CD14-positive monocyte (primary cell): ENCODE measurements at regions not wholly inside any gene's neighbourhood (a gene's known extent, or its start where the extent isn't known, plus 50 kb on each side); places are given as distances from the start of the nearest gene placed in this dataset.

Experiments
- DNase-seq, 3 donors: peaks; one replicate each; pipeline ENCODE4 v3.0.0-alpha.2; 2011 to 2022
- H2AFZ ChIP-seq: 2 replicates; pipeline ENCODE4 v1.6.0; 2012; ENCODE audit warnings: mild to moderate bottlenecking, low read depth, low read length, inconsistent platforms; ENCODE audit not compliant: insufficient read depth, poor library complexity, severe bottlenecking
- H3K27ac ChIP-seq, 2 donors: 1 replicate in 1 of 2; 2 replicates in 1 of 2; pipeline ENCODE4 v1.5.1; 2012 to 2013; ENCODE audit warnings: low read length in 2 of 2, control low read depth in 1 of 2, inconsistent platforms in 1 of 2, low read depth in 1 of 2, mild to moderate bottlenecking in 1 of 2
- H3K27me3 ChIP-seq, 2 donors: one replicate each; pipeline versions ENCODE4 v1.6.0 to v1.6.1; 2011 to 2013; ENCODE audit warnings: low read length in 2 of 2; ENCODE audit not compliant: control insufficient read depth in 2 of 2, insufficient read depth in 2 of 2
- H3K36me3 ChIP-seq, 2 donors: replicated peaks in 1 of 2; 1 replicate in 1 of 2; 2 replicates in 1 of 2; pipeline versions ENCODE4 v1.5.1 to v1.6.1; 2012 to 2013; ENCODE audit warnings: low read length in 2 of 2, control low read depth in 1 of 2, inconsistent platforms in 1 of 2, mild to moderate bottlenecking in 1 of 2; ENCODE audit not compliant: insufficient read depth in 2 of 2, control insufficient read depth in 1 of 2
- H3K4me1 ChIP-seq, 2 donors: 1 replicate in 1 of 2; 2 replicates in 1 of 2; pipeline versions ENCODE4 v1.5.1 to v1.6.1; 2012 to 2013; ENCODE audit warnings: low read length in 2 of 2, control low read depth in 1 of 2, inconsistent platforms in 1 of 2, mild to moderate bottlenecking in 1 of 2, moderate library complexity in 1 of 2; ENCODE audit not compliant: insufficient read depth in 2 of 2, control insufficient read depth in 1 of 2
- H3K4me2 ChIP-seq: replicated peaks from 2 replicates; pipeline ENCODE3; 2012; ENCODE audit warnings: low read length, moderate library complexity, mild to moderate bottlenecking; ENCODE audit not compliant: poor library complexity, severe bottlenecking; ENCODE audit errors: extremely low read depth
- H3K4me3 ChIP-seq, 3 experiments: fragments of 200-600 bp in 1 of 3; sonication (generic) in 1 of 3; replicated peaks in 1 of 3; 1 replicate in 2 of 3; 2 replicates in 1 of 3; pipeline ENCODE4 v1.5.1; 2011 to 2013; ENCODE audit warnings: low read length in 3 of 3, mild to moderate bottlenecking in 3 of 3, control low read depth in 2 of 3, low read depth in 2 of 3, inconsistent platforms in 1 of 3, moderate library complexity in 1 of 3
- H3K79me2 ChIP-seq: 2 replicates; pipeline ENCODE4 v1.6.0; 2012; ENCODE audit warnings: mild to moderate bottlenecking, control low read depth, inconsistent platforms, low read length, moderate library complexity; ENCODE audit not compliant: insufficient read depth
- H3K9ac ChIP-seq: 2 replicates; pipeline ENCODE4 v1.6.0; 2017; ENCODE audit warnings: low read length, mild to moderate bottlenecking; ENCODE audit not compliant: insufficient read depth, poor library complexity, severe bottlenecking
- H3K9me3 ChIP-seq, 2 donors: replicated peaks in 1 of 2; 1 replicate in 1 of 2; 2 replicates in 1 of 2; pipeline versions ENCODE4 v1.5.1 to v1.6.1; 2012 to 2013; ENCODE audit warnings: low read length in 2 of 2, control low read depth in 1 of 2; ENCODE audit not compliant: control insufficient read depth in 1 of 2, insufficient read depth in 1 of 2
- H4K20me1 ChIP-seq: 2 replicates; pipeline ENCODE4 v1.6.0; 2012; ENCODE audit warnings: mild to moderate bottlenecking, low read length, control low read depth, moderate library complexity; ENCODE audit not compliant: insufficient read depth
- H3K27ac Mint-ChIP-seq, 7 donors: one replicate each; pipeline ENCODE4 v1.8.0; 2020; ENCODE audit warnings: mild to moderate bottlenecking in 7 of 7, mixed read lengths in 7 of 7, moderate library complexity in 6 of 7, inconsistent platforms in 2 of 7
- H3K27me3 Mint-ChIP-seq, 3 donors: one replicate each; pipeline ENCODE4 v1.8.0; 2021 to 2022; ENCODE audit warnings: low read depth in 3 of 3, mild to moderate bottlenecking in 3 of 3, mixed read lengths in 3 of 3, moderate library complexity in 3 of 3, inconsistent platforms in 1 of 3
- H3K36me3 Mint-ChIP-seq, 2 donors: one replicate each; pipeline ENCODE4 v1.8.0; 2020; ENCODE audit warnings: mixed read lengths in 2 of 2, inconsistent platforms in 1 of 2, mild to moderate bottlenecking in 1 of 2
- H3K4me1 Mint-ChIP-seq: one replicate; pipeline ENCODE4 v1.8.0; 2020; ENCODE audit warnings: mild to moderate bottlenecking, mixed read lengths
- H3K4me3 Mint-ChIP-seq, 2 donors: one replicate each; pipeline ENCODE4 v1.8.0; 2020; ENCODE audit warnings: mild to moderate bottlenecking in 2 of 2, mixed read lengths in 2 of 2, moderate library complexity in 1 of 2
- H3K9me3 Mint-ChIP-seq, 7 donors: one replicate each; pipeline ENCODE4 v1.8.0; 2020 to 2022; ENCODE audit warnings: mixed read lengths in 7 of 7, mild to moderate bottlenecking in 6 of 7, moderate library complexity in 6 of 7, inconsistent platforms in 2 of 7
- CTCF ChIP-seq: fragments of 200-600 bp; IDR thresholded peaks from one replicate; pipeline ENCODE4 v1.8.0; 2022; ENCODE audit warnings: antibody characterized with exemption, mild to moderate bottlenecking
- WGBS: methylation state at CpG from one replicate; pipeline ENCODE4 v1.1.5; 2013; ENCODE audit warnings: missing lambda C conversion rate; ENCODE audit not compliant: insufficient coverage; 5-methylcytosine and 5-hydroxymethylcytosine counted together
- intact Hi-C, 2 donors: fragments of 100-400 bp; cut with micrococcal nuclease; formaldehyde crosslinking; loops; one replicate each; pipeline versions ENCODE4 v1.15.0 to v1.15.1; 2023

DNA sequence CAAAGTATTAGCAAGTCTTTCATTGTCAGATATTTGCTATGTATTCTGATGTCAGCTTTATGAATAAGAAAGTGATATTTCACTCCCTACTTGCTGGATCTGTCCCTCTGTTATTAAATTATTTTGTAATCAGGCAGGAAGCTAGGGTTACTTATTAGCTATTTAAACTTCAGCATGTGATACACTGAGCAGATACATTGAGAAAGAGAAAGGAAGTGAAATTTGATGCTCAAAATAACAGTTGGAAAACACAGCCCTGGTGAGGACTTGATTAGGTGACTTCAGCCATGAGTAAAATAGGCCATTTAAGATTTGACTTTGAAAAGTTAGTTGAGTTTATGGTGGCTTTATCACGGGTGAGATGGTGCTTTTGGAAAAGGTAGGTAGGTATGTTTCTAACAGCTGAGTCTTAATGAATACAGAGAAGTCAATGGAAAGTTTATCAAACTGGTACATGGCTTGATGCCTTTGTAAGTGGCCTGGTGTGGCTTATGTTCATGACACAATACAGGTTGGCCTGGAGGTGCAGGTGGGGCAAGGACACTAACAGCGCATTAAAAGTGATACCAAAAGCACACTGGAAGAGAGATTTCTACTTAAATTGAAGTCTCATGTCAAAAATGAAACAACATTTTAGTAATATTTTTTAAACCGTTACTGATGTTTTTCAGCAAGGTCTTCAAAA, 321.2 kb upstream of the SPOCK3 start:
- H3K27ac ChIP-seq: no peak overlapping the region
- DNase-seq: no peak
- H3K36me3 Mint-ChIP-seq: no peaks in the 10 kb centered on the region
- H3K36me3 ChIP-seq: no peaks in the 10 kb centered on the region
- H3K9ac ChIP-seq: no peak overlapping the region
- TF ChIP-seq CTCF: no peak
- intact Hi-C loops: no loop called here
- H2AFZ ChIP-seq: no peak overlapping the region
- H3K79me2 ChIP-seq: no peaks in the 10 kb centered on the region
- H3K9me3 Mint-ChIP-seq: peaks cover 0 to 9% (median 4%) of the 10 kb centered on the region in 7 donors
- no peaks in the 10 kb centered on the region for H3K27me3 Mint-ChIP-seq
- no peaks in the 10 kb centered on the region for H3K4me1 Mint-ChIP-seq
- no peaks in the 10 kb centered on the region for H3K27me3 ChIP-seq
- no peaks in the 10 kb centered on the region for H4K20me1 ChIP-seq
- H3K4me3 ChIP-seq: no peak overlapping the region
- no peaks in the 10 kb centered on the region for H3K4me1 ChIP-seq
- H3K27ac Mint-ChIP-seq: no peak overlapping the region
- H3K4me2 ChIP-seq: no peak overlapping the region
- 88% methylated on average over 1 of the region's 3 CpGs for WGBS
- H3K4me3 Mint-ChIP-seq: no peak overlapping the region
- H3K9me3 ChIP-seq: peaks cover 0 to 5% of the 10 kb centered on the region in 2 donors

- no peak overlapping the region for H3K4me3 Mint-ChIP-seq
- no peak overlapping the region for H3K4me3 ChIP-seq
These were observed 344.6 kb upstream of the SPOCK3 start for GRCh38 chr4:167578906-167579305.

More at GRCh38 chr4:167578906-167579305, 344.6 kb upstream of the SPOCK3 start:
- no peaks in the 10 kb centered on the region for H3K4me1 Mint-ChIP-seq
- H3K36me3 Mint-ChIP-seq: no peaks in the 10 kb centered on the region
- Histone ChIP-seq H3K9me3 (peaks cover 22 to 26% of the 10 kb centered on the region in 2 donors), H2AFZ (no peak overlapping the region), H3K4me2 (no peak overlapping the region), H3K79me2 (no peaks in the 10 kb centered on the region), H3K4me1 (no peaks in the 10 kb centered on the region), H3K27ac (no peak overlapping the region), H3K9ac (no peak overlapping the region), H3K36me3 (no peaks in the 10 kb centered on the region), H4K20me1 (no peaks in the 10 kb centered on the region), H3K27me3 (no peaks in the 10 kb centered on the region)
- intact Hi-C loops: no loop called here
- peaks cover 5 to 26% (median 11%) of the 10 kb centered on the region in 7 donors for H3K9me3 Mint-ChIP-seq
- no peak overlapping the region for H3K27ac Mint-ChIP-seq
- no peak for DNase-seq
- no peak for TF ChIP-seq CTCF
- no peaks in the 10 kb centered on the region for H3K27me3 Mint-ChIP-seq
- no CpG with 5 or more reads among the region's 2 CpGs for WGBS
